Caco-2 (cell line): ENCODE measurements at regions not wholly inside any gene's neighbourhood (a gene's known extent, or its start where the extent isn't known, plus 50 kb on each side); places are given as distances from the start of the nearest gene placed in this dataset.
"Not testable (repeated sequence)": the region's sequence is repeated elsewhere in the genome, so short reads cannot be mapped to it uniquely, and the experiment has no call there.

ENCODE experiments used
- BruUV-seq: library from RNA; stranded (reverse); fragments of 400-500 nt; replicated peaks from 2 replicates; lab custom pipeline; 2021; lab: Mats Ljungman, UMichigan
- CTCF ChIA-PET: fragments of 300-600 bp; sonication (Branson Sonifier 250); formaldehyde crosslinking; loops from one replicate; lab custom pipeline; 2022; ENCODE audit warnings: antibody characterized with exemption; lab: Charles Lee
- POLR2A ChIA-PET: fragments of 300-600 bp; sonication (Branson Sonifier 250); formaldehyde crosslinking; loops from one replicate; lab custom pipeline; 2022; ENCODE audit warnings: antibody characterized with exemption; lab: Charles Lee
- DNase-seq, 2 experiments: peaks; one replicate each; pipeline versions ENCODE4 v3.0.0 to v3.0.0-alpha.2; 2020 to 2022
- H3K27me3 ChIP-seq: replicated peaks from 2 replicates; pipeline ENCODE4 v1.6.0; 2011; ENCODE audit warnings: low read length; ENCODE audit not compliant: control insufficient read depth, insufficient read depth
- H3K36me3 ChIP-seq: 2 replicates; pipeline ENCODE4 v1.5.1; 2011; ENCODE audit warnings: low read length; ENCODE audit not compliant: control insufficient read depth, insufficient read depth
- H3K4me1 ChIP-seq: fragments of 250-450 bp; sonication (Bioruptor Pico); 2 replicates; pipeline ENCODE4 v1.5.1; 2020; ENCODE audit warnings: mild to moderate bottlenecking
- H3K4me3 ChIP-seq: 2 replicates; pipeline ENCODE4 v1.5.1; 2011; ENCODE audit warnings: low read depth, mild to moderate bottlenecking, control low read depth, low read length
- H3K9me3 ChIP-seq: fragments of 250-450 bp; sonication (Bioruptor Pico); 2 replicates; pipeline ENCODE4 v1.5.1; 2020; ENCODE audit warnings: mild to moderate bottlenecking, moderate library complexity
- H3K27ac Mint-ChIP-seq: one replicate; pipeline ENCODE4 v1.8.0; 2022; ENCODE audit warnings: mixed read lengths; ENCODE audit not compliant: unreplicated experiment
- H3K27me3 Mint-ChIP-seq: one replicate; pipeline ENCODE4 v1.8.0; 2022; ENCODE audit warnings: mixed read lengths; ENCODE audit not compliant: insufficient read depth, unreplicated experiment
- H3K36me3 Mint-ChIP-seq: one replicate; pipeline ENCODE4 v1.8.0; 2022; ENCODE audit warnings: mild to moderate bottlenecking, mixed read lengths; ENCODE audit not compliant: insufficient read depth, unreplicated experiment
- H3K4me1 Mint-ChIP-seq: one replicate; pipeline ENCODE4 v1.8.0; 2022; ENCODE audit warnings: low read depth, mixed read lengths; ENCODE audit not compliant: unreplicated experiment
- H3K4me3 Mint-ChIP-seq: one replicate; pipeline ENCODE4 v1.8.0; 2022; ENCODE audit warnings: mild to moderate bottlenecking, moderate library complexity, mixed read lengths; ENCODE audit not compliant: unreplicated experiment
- H3K9me3 Mint-ChIP-seq: one replicate; pipeline ENCODE4 v1.8.0; 2022; ENCODE audit warnings: mixed read lengths; ENCODE audit not compliant: unreplicated experiment
- intact Hi-C: fragments of 100-400 bp; cut with micrococcal nuclease; formaldehyde crosslinking; loops from one replicate; pipeline ENCODE4 v1.10.0; 2022; ENCODE audit not compliant: unreplicated experiment
- TF ChIP-seq, protein P1 (sequence below), 2 experiments: fragments of 200-600 bp in 1 of 2; IDR thresholded peaks; 1 replicate in 1 of 2; 2 replicates in 1 of 2; pipeline versions ENCODE4 v1.5.1 to v1.8.0; 2011 to 2022; ENCODE audit warnings: antibody characterized with exemption in 1 of 2, control low read depth in 1 of 2, inconsistent platforms in 1 of 2, low read depth in 1 of 2, low read length in 1 of 2, mild to moderate bottlenecking in 1 of 2, moderate library complexity in 1 of 2; ENCODE audit not compliant: insufficient read depth in 1 of 2, severe bottlenecking in 1 of 2, unreplicated experiment in 1 of 2

DNA sequence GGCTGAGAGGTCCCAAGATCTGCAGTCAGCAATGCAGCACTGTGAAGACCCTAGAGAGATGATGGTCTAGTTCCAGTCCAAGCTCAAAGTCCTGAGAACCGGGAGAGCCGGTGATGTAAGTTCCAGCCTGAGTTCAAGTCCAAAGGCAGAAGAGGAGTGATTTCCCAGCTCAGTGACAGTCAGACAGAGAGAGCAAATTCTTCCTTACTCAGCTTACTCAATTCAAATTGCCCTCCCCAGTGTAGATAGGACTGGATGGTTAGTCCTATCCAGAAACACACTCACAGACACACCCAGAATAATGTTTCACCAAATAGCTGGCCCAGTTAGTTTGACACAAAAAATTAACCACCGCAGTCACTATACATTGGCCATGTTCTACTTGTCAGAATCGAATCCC lies 185.5 kb upstream of the MYO3A start:
- H3K27ac Mint-ChIP-seq: no peak overlapping the region
- H3K9me3 Mint-ChIP-seq: no peaks in the 10 kb centered on the region
- Histone ChIP-seq H3K27me3 (no peaks in the 10 kb centered on the region), H3K36me3 (no peaks in the 10 kb centered on the region), H3K4me1 (no peaks in the 10 kb centered on the region), H3K9me3 (peaks cover 9% of the 10 kb centered on the region), H3K4me3 (no peak overlapping the region)
- DNase-seq: no peak
- H3K4me1 Mint-ChIP-seq: no peaks in the 10 kb centered on the region
- TF ChIP-seq, protein P1, sequence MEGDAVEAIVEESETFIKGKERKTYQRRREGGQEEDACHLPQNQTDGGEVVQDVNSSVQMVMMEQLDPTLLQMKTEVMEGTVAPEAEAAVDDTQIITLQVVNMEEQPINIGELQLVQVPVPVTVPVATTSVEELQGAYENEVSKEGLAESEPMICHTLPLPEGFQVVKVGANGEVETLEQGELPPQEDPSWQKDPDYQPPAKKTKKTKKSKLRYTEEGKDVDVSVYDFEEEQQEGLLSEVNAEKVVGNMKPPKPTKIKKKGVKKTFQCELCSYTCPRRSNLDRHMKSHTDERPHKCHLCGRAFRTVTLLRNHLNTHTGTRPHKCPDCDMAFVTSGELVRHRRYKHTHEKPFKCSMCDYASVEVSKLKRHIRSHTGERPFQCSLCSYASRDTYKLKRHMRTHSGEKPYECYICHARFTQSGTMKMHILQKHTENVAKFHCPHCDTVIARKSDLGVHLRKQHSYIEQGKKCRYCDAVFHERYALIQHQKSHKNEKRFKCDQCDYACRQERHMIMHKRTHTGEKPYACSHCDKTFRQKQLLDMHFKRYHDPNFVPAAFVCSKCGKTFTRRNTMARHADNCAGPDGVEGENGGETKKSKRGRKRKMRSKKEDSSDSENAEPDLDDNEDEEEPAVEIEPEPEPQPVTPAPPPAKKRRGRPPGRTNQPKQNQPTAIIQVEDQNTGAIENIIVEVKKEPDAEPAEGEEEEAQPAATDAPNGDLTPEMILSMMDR (IDR thresholded peaks at IDR 0.05; ENCODE audit: insufficient read depth in 1 of 2, low read depth in 1 of 2, low read length in 1 of 2, severe bottlenecking in 1 of 2, unreplicated experiment in 1 of 2): no peak
- no peak overlapping the region for H3K4me3 Mint-ChIP-seq
- no TSS peak for BruUV-seq
- ChIA-PET CTCF (no interaction called here), POLR2A (no interaction called here)
- no peaks in the 10 kb centered on the region for H3K36me3 Mint-ChIP-seq
- intact Hi-C loops: no loop called here
- H3K27me3 Mint-ChIP-seq: peaks cover 7% of the 10 kb centered on the region

DNA sequence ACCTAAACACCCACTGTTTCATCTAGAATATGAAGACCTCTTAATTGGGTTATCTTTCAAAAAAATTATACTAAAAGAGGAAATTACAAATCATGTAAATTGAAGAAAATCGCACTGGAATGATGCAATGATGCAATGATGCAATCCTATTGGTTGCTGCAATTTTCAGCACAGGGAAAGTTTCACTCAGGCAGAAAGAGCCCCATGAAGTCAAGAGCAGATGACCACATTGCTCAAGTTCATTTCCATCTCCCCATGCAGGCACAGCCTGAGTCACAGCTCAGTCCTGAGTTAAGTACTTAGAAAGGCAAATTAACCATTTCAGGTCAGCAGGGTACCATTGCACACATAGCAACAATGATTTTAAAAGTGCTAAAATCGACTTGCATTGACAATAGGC lies 180.3 kb upstream of the MYO3A start:
- no peak for DNase-seq
- H3K27me3 ChIP-seq: no peaks in the 10 kb centered on the region
- H3K4me1 ChIP-seq: no peaks in the 10 kb centered on the region
- intact Hi-C loops: no loop called here
- no peak overlapping the region for H3K4me3 ChIP-seq
- peaks cover 9% of the 10 kb centered on the region for H3K9me3 ChIP-seq
- TF ChIP-seq, protein P1 (IDR thresholded peaks at IDR 0.05; ENCODE audit: insufficient read depth in 1 of 2, low read depth in 1 of 2, low read length in 1 of 2, severe bottlenecking in 1 of 2, unreplicated experiment in 1 of 2): no peak
- CTCF ChIA-PET: no interaction called here
- H3K4me1 Mint-ChIP-seq: no peaks in the 10 kb centered on the region
- no peak overlapping the region for H3K27ac Mint-ChIP-seq
- H3K27me3 Mint-ChIP-seq: no peaks in the 10 kb centered on the region
- no peaks in the 10 kb centered on the region for H3K36me3 ChIP-seq
- no TSS peak for BruUV-seq
- H3K4me3 Mint-ChIP-seq: no peak overlapping the region
- no peaks in the 10 kb centered on the region for H3K36me3 Mint-ChIP-seq
- no peaks in the 10 kb centered on the region for H3K9me3 Mint-ChIP-seq
- POLR2A ChIA-PET: no interaction called here

DNA sequence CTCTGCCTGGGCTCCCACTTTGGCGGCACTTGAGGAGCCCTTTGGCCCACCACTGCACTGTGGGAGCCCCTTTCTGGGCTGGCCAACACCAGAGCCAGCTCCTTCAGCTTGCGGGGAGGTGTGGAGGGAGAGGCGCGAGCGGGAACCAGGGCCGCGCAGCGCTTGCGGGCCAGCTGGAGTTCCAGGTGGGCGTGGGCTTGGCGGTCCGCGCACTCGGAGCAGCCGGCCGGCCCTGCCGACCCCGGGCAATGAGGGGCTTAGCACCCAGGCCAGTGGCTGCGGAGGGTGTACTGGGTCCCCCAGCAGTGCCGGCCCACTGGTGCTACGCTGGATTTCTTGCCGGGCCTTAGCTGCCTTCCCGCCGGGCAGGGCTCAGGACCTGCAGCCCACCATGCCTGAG lies 178.2 kb upstream of the MYO3A start:
- BruUV-seq, H3K36me3 ChIP-seq, H3K9me3 Mint-ChIP-seq, POLR2A ChIA-PET, H3K4me1 Mint-ChIP-seq, H3K4me3 ChIP-seq, intact Hi-C loops, H3K27ac Mint-ChIP-seq, H3K9me3 ChIP-seq, H3K4me1 ChIP-seq, H3K4me3 Mint-ChIP-seq, DNase-seq, H3K36me3 Mint-ChIP-seq, H3K27me3 ChIP-seq, H3K27me3 Mint-ChIP-seq: not testable (repeated sequence)
- CTCF ChIA-PET: interaction anchor here (1.2 kb wide), 1 partner anchor 16 kb away, joined by 4 read pairs; no protein-coding TSS in a partner anchor

DNA sequence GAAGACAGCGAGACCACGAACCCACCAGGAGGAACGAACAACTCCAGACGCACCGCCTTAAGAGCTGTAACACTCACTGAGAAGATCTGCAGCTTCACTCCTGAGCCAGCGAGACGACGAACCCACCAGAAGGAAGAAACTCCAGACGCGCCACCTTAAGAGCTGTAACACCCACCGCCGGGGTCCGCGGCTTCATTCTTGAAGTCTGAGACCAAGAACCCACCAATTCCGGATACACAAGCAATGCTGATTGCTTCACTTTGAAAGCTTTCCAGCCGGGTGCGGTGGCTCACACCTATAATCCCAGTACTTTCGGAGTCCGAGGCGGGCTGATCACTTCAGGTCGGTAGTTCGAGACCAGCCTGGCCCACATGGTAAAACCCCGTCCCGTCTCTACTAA lies 177.2 kb upstream of the MYO3A start:
- Histone ChIP-seq H3K4me1 (no peaks in the 10 kb centered on the region), H3K27me3 (no peaks in the 10 kb centered on the region), H3K4me3 (no peak overlapping the region), H3K36me3 (no peaks in the 10 kb centered on the region), H3K9me3 (no peaks in the 10 kb centered on the region; the same call in 1 of the 2 replicates)
- ChIA-PET POLR2A (no interaction called here), CTCF (interaction anchor here (0.6 to 1.2 kb wide), 2 partner anchors 17 to 234 kb away, joined by 4 to 5 read pairs; no protein-coding TSS in a partner anchor)
- TF ChIP-seq, protein P1 (IDR thresholded peaks at IDR 0.05; ENCODE audit: insufficient read depth in 1 of 2, low read depth in 1 of 2, low read length in 1 of 2, severe bottlenecking in 1 of 2, unreplicated experiment in 1 of 2): no peak
- intact Hi-C loops: no loop called here
- no peak overlapping the region for H3K27ac Mint-ChIP-seq
- peaks cover 2% of the 10 kb centered on the region for H3K27me3 Mint-ChIP-seq
- no peaks in the 10 kb centered on the region for H3K9me3 Mint-ChIP-seq
- no TSS peak for BruUV-seq
- H3K4me3 Mint-ChIP-seq: no peak overlapping the region
- H3K4me1 Mint-ChIP-seq: no peaks in the 10 kb centered on the region
- DNase-seq: no peak
- H3K36me3 Mint-ChIP-seq: no peaks in the 10 kb centered on the region
